ENCODE measurements at regions not wholly inside any gene's neighbourhood (a gene's known extent, or its start where the extent isn't known, plus 50 kb on each side); places are given as distances from the start of the nearest gene placed in this dataset.

- TF ChIP-seq CTCF (IDR thresholded peaks at IDR 0.05; ENCODE audit: low read depth, low read length) (no peak), EZH2phosphoT487 (IDR thresholded peaks at IDR 0.05; ENCODE audit: low read depth) (no peak)
Observed at GRCh38 chr2:64722291-64723044, 68.8 kb upstream of the SERTAD2 start.
